ENCODE measurements at regions not wholly inside any gene's neighbourhood (a gene's known extent, or its start where the extent isn't known, plus 50 kb on each side); places are given as distances from the start of the nearest gene placed in this dataset.

DNA sequence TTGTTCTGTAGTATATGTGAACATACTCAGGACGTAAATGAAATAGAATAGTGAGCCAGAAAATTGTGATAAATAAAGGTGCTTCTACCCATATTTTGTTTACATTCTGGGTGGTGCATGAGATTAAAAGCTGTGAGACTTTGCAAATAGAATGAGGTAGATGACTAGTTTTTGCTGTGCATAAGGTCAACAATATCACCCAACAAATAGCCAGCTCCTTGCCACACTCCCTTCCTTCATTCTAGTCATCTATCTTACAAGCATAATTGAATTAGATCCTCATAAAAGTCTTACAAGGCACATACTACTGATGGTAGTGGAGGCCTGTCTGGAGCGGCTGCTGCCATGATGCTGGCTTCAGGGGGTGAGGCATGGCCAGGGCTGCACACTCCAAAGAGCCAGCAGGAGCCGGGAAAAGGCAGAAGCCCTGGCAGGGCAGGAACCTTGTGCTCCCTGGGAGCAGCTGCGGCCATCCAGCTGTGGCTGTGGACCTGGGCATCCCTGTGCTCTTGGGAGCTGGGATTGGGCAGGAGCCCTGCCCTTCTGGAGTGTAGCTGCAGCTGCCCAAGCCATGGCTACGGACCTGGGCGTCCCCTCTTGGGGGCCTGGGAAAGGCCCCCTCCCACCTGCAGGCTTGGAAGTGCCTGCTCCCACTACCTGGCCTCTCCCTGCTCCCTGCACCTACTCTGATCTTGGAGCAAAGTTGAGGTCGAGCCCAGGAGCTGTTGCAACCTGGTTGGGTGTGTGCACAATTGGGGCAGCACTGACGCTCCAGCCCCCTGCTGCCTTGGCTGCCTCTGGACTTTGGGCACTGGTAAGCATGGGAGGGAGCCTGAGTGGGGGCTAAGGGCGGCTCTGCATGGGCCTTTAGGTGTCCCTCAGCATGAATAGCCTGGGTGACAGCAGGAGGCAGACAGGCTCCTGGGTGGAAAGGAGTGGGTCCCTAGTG, 112.8 kb downstream of the DACT1 start:
- TF ChIP-seq, protein P1, sequence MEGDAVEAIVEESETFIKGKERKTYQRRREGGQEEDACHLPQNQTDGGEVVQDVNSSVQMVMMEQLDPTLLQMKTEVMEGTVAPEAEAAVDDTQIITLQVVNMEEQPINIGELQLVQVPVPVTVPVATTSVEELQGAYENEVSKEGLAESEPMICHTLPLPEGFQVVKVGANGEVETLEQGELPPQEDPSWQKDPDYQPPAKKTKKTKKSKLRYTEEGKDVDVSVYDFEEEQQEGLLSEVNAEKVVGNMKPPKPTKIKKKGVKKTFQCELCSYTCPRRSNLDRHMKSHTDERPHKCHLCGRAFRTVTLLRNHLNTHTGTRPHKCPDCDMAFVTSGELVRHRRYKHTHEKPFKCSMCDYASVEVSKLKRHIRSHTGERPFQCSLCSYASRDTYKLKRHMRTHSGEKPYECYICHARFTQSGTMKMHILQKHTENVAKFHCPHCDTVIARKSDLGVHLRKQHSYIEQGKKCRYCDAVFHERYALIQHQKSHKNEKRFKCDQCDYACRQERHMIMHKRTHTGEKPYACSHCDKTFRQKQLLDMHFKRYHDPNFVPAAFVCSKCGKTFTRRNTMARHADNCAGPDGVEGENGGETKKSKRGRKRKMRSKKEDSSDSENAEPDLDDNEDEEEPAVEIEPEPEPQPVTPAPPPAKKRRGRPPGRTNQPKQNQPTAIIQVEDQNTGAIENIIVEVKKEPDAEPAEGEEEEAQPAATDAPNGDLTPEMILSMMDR (IDR thresholded peaks at IDR 0.05; ENCODE audit: low read length), result no peak
- no peak for TF ChIP-seq EZH2 (IDR thresholded peaks at IDR 0.05; ENCODE audit: borderline replicate concordance, low read length)

Data from OCI-LY1 (cell line).